Esophagus muscularis mucosa (tissue), 4 donors: ENCODE measurements at regions not wholly inside any gene's neighbourhood (a gene's known extent, or its start where the extent isn't known, plus 50 kb on each side); places are given as distances from the start of the nearest gene placed in this dataset.

Experiments
- DNase-seq: peaks from one replicate; pipeline ENCODE4 v3.0.0-alpha.2; 2017; ENCODE audit errors: extremely low spot score
- H3K27ac ChIP-seq, 4 donors: fragments of 200-600 bp; sonication (generic); replicated peaks in 1 of 4; 1 replicate in 3 of 4; 2 replicates in 1 of 4; pipeline ENCODE4 v1.5.1; 2016 to 2019; ENCODE audit warnings: mild to moderate bottlenecking in 1 of 4
- H3K27me3 ChIP-seq, 4 donors: fragments of 200-600 bp; sonication (generic); one replicate each; pipeline versions ENCODE4 v1.5.1 to v1.6.0; 2016 to 2019
- H3K36me3 ChIP-seq, 4 donors: fragments of 200-600 bp; sonication (generic); one replicate each; pipeline ENCODE4 v1.5.1; 2016 to 2019
- H3K4me1 ChIP-seq, 4 donors: fragments of 200-600 bp; sonication (generic); one replicate each; pipeline ENCODE4 v1.5.1; 2016 to 2019
- H3K4me3 ChIP-seq, 4 donors: fragments of 200-600 bp; sonication (generic); 1 replicate in 2 of 4; 2 replicates in 2 of 4; pipeline ENCODE4 v1.5.1; 2016 to 2019; ENCODE audit warnings: mild to moderate bottlenecking in 4 of 4, moderate library complexity in 1 of 4
- H3K9me3 ChIP-seq, 4 donors: fragments of 200-600 bp; sonication (generic); 1 replicate in 3 of 4; 2 replicates in 1 of 4; pipeline ENCODE4 v1.5.1; 2016 to 2019
- CTCF ChIP-seq, 3 experiments: fragments of 200-600 bp in 2 of 3; fragments of 450-650 bp in 1 of 3; sonication (generic) in 2 of 3; IDR thresholded peaks; one replicate each; pipeline ENCODE4 v1.5.1; 2017 to 2019; ENCODE audit warnings: antibody characterized with exemption in 3 of 3, mild to moderate bottlenecking in 2 of 3, moderate library complexity in 1 of 3
- EP300 ChIP-seq: sonication (generic); formaldehyde crosslinking; IDR thresholded peaks from one replicate; pipeline ENCODE4 v1.6.1; 2017; ENCODE audit warnings: antibody characterized with exemption
- POLR2A ChIP-seq: fragments of 450-650 bp; IDR thresholded peaks from one replicate; pipeline ENCODE4 v1.6.1; 2017; ENCODE audit warnings: antibody characterized with exemption, moderate library complexity, mild to moderate bottlenecking, low read depth
- POLR2AphosphoS5 ChIP-seq, 2 donors: sonication (generic); formaldehyde crosslinking; IDR thresholded peaks; one replicate each; pipeline ENCODE4 v1.6.1; 2017; ENCODE audit warnings: antibody characterized with exemption in 2 of 2
- WGBS: methylation state at CpG from one replicate; pipeline ENCODE4 v1.1.5; 2018; 5-methylcytosine and 5-hydroxymethylcytosine counted together
- intact Hi-C: fragments of 100-400 bp; cut with DNase I; formaldehyde crosslinking; loops from one replicate; pipeline ENCODE4 v1.15.1; 2023

- DNase-seq = peak; percentile 3
- H3K9me3 ChIP-seq = no peaks in the 10 kb centered on the region
- peaks cover 0 to 3% (median 0%) of the 10 kb centered on the region in 4 donors for H3K27me3 ChIP-seq
- WGBS = 48% methylated on average over 2 of the region's 2 CpGs
- no peak overlapping the region for H3K4me3 ChIP-seq
- no peaks in the 10 kb centered on the region for H3K4me1 ChIP-seq
- TF ChIP-seq POLR2AphosphoS5 (IDR thresholded peaks at IDR 0.05) = no peak
- intact Hi-C loops = no loop called here
- no peaks in the 10 kb centered on the region for H3K36me3 ChIP-seq
- H3K27ac ChIP-seq = no peak overlapping the region
Measured at GRCh38 chr2:122251566-122251965, 496.1 kb downstream of the TSN start.

- intact Hi-C loops = no loop called here
- Histone ChIP-seq H3K9me3 (no peaks in the 10 kb centered on the region), H3K4me3 (no peak overlapping the region), H3K36me3 (no peaks in the 10 kb centered on the region), H3K27me3 (no peaks in the 10 kb centered on the region), H3K4me1 (no peaks in the 10 kb centered on the region), H3K27ac (no peak overlapping the region)
- TF ChIP-seq CTCF (IDR thresholded peaks at IDR 0.05) (no peak), POLR2A (no peak), POLR2AphosphoS5 (IDR thresholded peaks at IDR 0.05) (no peak), EP300 (no peak)
- no peak for DNase-seq
Measured at GRCh38 chr2:122255924-122256323, 500.5 kb downstream of the TSN start.

- no peak overlapping the region for H3K4me3 ChIP-seq
- H3K27me3 ChIP-seq = no peaks in the 10 kb centered on the region
- H3K27ac ChIP-seq = no peak overlapping the region
- intact Hi-C loops = no loop called here
- no peak for DNase-seq
- no peaks in the 10 kb centered on the region for H3K4me1 ChIP-seq
- WGBS = 54% methylated on average over 2 of the region's 2 CpGs
- H3K36me3 ChIP-seq = no peaks in the 10 kb centered on the region
- no peaks in the 10 kb centered on the region for H3K9me3 ChIP-seq
- TF ChIP-seq POLR2AphosphoS5 (IDR thresholded peaks at IDR 0.05) (no peak), EP300 (no peak), CTCF (IDR thresholded peaks at IDR 0.05) (no peak), POLR2A (no peak)
Measured at GRCh38 chr2:122261911-122262310, 506.5 kb downstream of the TSN start.

- Histone ChIP-seq H3K27me3 (no peaks in the 10 kb centered on the region), H3K4me3 (no peak overlapping the region), H3K9me3 (no peaks in the 10 kb centered on the region), H3K4me1 (no peaks in the 10 kb centered on the region), H3K36me3 (no peaks in the 10 kb centered on the region), H3K27ac (no peak overlapping the region)
- intact Hi-C loops = no loop called here
- WGBS = 21% methylated on average over 1 of the region's 1 CpG
- DNase-seq = no peak
- TF ChIP-seq CTCF (IDR thresholded peaks at IDR 0.05) (no peak), POLR2A (no peak), EP300 (no peak), POLR2AphosphoS5 (IDR thresholded peaks at IDR 0.05) (no peak)
Measured at GRCh38 chr2:122263746-122264145, 508.3 kb downstream of the TSN start.

- WGBS = 47% methylated on average over 1 of the region's 1 CpG
- H3K36me3 ChIP-seq = no peaks in the 10 kb centered on the region
- no peaks in the 10 kb centered on the region for H3K9me3 ChIP-seq
- no peak for TF ChIP-seq POLR2A
- TF ChIP-seq CTCF (IDR thresholded peaks at IDR 0.05) = no peak
- TF ChIP-seq EP300 = no peak
- no peak for TF ChIP-seq POLR2AphosphoS5 (IDR thresholded peaks at IDR 0.05)
- no peak overlapping the region for H3K4me3 ChIP-seq
- H3K4me1 ChIP-seq = no peaks in the 10 kb centered on the region
- intact Hi-C loops = no loop called here
- H3K27me3 ChIP-seq = no peaks in the 10 kb centered on the region
- H3K27ac ChIP-seq = no peak overlapping the region
- no peak for DNase-seq
Measured at GRCh38 chr2:122266636-122267035, 511.2 kb downstream of the TSN start.
